ENCODE measurements at regions not wholly inside any gene's neighbourhood (a gene's known extent, or its start where the extent isn't known, plus 50 kb on each side); places are given as distances from the start of the nearest gene placed in this dataset.

DNA sequence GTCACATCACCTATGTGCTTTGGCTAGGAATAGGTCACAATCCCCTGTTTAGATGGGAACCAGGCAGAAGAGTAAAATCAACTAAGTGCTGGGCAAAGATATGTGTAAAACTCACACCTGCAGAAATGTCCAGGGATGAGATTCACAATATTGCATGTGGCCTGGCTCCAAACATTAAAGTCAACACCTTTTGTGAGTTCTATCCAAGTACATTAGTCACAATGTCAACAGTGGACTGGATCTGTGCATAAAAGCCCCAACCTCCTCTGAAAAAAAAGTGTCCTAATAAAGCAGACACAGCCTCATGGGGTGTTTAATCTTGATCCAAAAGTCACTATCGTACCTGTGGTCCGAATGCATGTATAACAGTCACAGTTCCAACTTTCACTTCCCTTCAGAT lies 1990.3 kb downstream of the TP53TG3F start:
- ChIA-PET CTCF (no interaction called here), POLR2A (no interaction called here)
- TF ChIP-seq, protein P1, sequence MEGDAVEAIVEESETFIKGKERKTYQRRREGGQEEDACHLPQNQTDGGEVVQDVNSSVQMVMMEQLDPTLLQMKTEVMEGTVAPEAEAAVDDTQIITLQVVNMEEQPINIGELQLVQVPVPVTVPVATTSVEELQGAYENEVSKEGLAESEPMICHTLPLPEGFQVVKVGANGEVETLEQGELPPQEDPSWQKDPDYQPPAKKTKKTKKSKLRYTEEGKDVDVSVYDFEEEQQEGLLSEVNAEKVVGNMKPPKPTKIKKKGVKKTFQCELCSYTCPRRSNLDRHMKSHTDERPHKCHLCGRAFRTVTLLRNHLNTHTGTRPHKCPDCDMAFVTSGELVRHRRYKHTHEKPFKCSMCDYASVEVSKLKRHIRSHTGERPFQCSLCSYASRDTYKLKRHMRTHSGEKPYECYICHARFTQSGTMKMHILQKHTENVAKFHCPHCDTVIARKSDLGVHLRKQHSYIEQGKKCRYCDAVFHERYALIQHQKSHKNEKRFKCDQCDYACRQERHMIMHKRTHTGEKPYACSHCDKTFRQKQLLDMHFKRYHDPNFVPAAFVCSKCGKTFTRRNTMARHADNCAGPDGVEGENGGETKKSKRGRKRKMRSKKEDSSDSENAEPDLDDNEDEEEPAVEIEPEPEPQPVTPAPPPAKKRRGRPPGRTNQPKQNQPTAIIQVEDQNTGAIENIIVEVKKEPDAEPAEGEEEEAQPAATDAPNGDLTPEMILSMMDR (IDR thresholded peaks at IDR 0.05; ENCODE audit: control extremely low read depth, extremely low read depth, low read depth, missing control alignments): no peak
- DNase-seq (ENCODE audit: extremely low spot score): no peak

DNA sequence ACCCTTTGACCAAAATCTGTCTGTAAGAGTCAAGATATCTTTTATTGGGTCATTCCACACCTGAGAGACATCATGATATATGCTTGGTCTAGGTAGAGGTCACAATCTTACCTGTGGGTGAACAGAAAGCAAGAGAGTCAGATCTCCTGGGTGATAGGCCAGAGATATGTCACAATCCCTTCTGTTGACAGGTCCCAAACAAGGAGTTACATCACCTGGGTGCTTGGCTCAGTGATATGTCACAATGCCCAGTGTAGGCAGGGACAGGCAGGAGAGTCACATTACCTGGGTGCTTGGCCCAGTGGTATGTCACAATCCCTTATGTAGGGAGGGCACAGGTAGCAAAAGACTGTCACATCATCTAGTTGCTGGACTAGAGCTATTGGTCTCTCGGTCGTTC lies 1991.2 kb downstream of the TP53TG3F start:
- no peak for DNase-seq (ENCODE audit: extremely low spot score)
- POLR2A ChIA-PET: no interaction called here
- TF ChIP-seq, protein P1 (IDR thresholded peaks at IDR 0.05; ENCODE audit: control extremely low read depth, extremely low read depth, low read depth, missing control alignments): no peak
- CTCF ChIA-PET: no interaction called here

DNA sequence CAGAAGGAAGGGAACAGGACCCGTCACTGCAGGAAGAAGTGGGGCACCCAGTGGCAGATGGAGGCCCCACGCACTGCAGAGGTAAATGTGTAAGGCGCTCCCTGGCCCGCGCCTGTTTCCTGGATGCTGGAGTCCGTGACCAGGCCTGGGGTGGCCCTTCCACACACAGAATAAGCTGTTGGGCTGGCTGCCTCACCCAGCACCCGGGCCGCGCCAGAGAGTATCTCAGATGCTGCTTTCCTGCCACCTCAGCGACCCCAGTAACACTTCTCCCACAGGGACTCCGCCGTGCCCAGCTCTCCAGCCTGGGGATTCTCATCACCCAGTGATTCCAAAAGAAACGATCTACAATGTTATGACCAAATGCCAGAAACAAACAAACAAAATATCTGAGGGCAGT lies 1993.1 kb downstream of the TP53TG3F start:
- no peak for DNase-seq (ENCODE audit: extremely low spot score)
- POLR2A ChIA-PET: no interaction called here
- TF ChIP-seq, protein P1 (IDR thresholded peaks at IDR 0.05; ENCODE audit: control extremely low read depth, extremely low read depth, low read depth, missing control alignments): no peak
- CTCF ChIA-PET: no interaction called here

DNA sequence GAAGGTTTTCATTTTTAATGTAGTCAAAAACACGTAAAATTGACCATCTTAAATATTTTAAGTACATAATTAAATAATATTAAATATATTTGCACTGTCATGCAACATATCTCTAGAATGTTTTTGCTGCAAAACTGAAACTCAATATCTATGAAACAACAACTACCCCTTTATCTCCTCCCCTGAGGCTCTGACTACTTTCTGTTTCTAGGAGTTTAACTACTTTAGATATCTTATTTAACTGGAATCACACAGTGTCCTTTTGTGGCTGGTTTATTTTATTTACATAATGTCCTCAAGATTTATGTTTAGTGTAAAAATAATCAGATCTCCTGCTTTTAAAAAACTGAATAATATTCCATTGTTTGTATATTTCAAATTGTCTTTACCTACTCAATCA lies 2003.9 kb downstream of the TP53TG3F start:
- CTCF ChIA-PET: no interaction called here
- TF ChIP-seq, protein P1 (IDR thresholded peaks at IDR 0.05; ENCODE audit: control extremely low read depth, extremely low read depth, low read depth, missing control alignments): no peak
- no peak for DNase-seq (ENCODE audit: extremely low spot score)
- POLR2A ChIA-PET: no interaction called here

DNA sequence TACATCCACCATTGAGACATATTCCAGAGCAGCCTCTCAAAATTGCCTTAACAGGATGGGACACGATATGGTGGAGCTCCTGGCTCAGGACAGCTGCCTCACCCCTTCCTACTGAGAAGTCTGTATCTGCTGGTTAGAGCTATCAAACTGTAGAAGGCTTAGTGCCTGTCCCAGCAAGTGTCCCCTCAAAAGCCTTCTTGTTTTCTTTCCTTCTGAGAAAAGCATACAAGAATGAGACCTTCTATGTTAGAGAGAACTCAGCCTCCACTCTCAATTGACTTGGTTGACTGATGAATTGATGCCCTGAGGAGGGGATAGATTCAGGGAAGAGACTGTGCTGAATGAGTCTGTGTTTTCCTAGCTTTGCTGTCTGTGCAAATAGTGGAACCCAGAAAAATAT lies 2020.9 kb downstream of the TP53TG3F start:
- TF ChIP-seq, protein P1 (IDR thresholded peaks at IDR 0.05; ENCODE audit: control extremely low read depth, extremely low read depth, low read depth, missing control alignments): no peak
- no peak for DNase-seq (ENCODE audit: extremely low spot score)
- CTCF ChIA-PET: no interaction called here
- POLR2A ChIA-PET: no interaction called here

DNA sequence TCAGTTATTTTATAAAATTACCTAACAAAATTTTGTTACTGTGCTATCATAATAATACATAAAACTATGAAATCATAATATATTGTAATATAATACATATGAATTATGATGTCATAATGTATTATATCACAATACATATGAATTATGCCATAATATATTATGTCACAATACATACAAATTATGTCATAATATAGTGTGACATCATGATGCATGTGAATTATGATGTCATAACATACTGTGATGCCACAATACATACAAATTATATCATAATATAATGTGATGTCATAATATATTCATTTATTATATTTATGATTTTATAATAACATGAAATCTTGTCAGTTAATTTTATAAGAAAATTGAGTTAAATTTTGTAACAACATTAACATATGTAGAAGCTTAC lies 2021.6 kb downstream of the TP53TG3F start:
- DNase-seq (ENCODE audit: extremely low spot score): no peak
- TF ChIP-seq, protein P1 (IDR thresholded peaks at IDR 0.05; ENCODE audit: control extremely low read depth, extremely low read depth, low read depth, missing control alignments): no peak
- ChIA-PET POLR2A (no interaction called here), CTCF (no interaction called here)

DNA sequence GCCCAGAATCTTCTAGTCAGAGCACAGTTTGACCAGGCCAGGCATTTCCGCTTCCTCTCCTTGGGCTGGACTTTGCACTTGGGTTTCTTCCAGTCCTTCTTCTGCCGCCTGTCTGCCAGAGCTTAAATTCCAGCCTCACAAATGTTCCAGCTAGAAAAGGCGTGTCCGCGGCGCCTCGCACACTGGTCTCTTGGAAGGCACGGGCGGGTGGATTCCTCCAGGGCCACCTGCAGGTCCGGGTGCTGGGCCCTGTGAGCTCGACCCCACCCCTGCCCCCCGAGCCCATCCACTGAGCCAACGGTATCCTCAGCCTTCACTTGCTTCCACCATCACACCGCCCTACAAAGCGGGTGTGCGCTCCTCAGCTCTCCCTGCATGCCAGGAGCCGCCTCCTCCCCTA lies 2026.5 kb downstream of the TP53TG3F start:
- TF ChIP-seq, protein P1 (IDR thresholded peaks at IDR 0.05; ENCODE audit: control extremely low read depth, extremely low read depth, low read depth, missing control alignments): no peak
- CTCF ChIA-PET: no interaction called here
- DNase-seq (ENCODE audit: extremely low spot score): no peak
- POLR2A ChIA-PET: no interaction called here
